CD14-positive monocyte (primary cell): ENCODE measurements at regions not wholly inside any gene's neighbourhood (a gene's known extent, or its start where the extent isn't known, plus 50 kb on each side); places are given as distances from the start of the nearest gene placed in this dataset.

Experiments used
- DNase-seq, 3 donors: peaks; one replicate each; pipeline ENCODE4 v3.0.0-alpha.2; 2011 to 2022
- H2AFZ ChIP-seq: 2 replicates; pipeline ENCODE4 v1.6.0; 2012; ENCODE audit warnings: mild to moderate bottlenecking, low read depth, low read length, inconsistent platforms; ENCODE audit not compliant: insufficient read depth, poor library complexity, severe bottlenecking
- H3K27ac ChIP-seq, 2 donors: 1 replicate in 1 of 2; 2 replicates in 1 of 2; pipeline ENCODE4 v1.5.1; 2012 to 2013; ENCODE audit warnings: low read length in 2 of 2, control low read depth in 1 of 2, inconsistent platforms in 1 of 2, low read depth in 1 of 2, mild to moderate bottlenecking in 1 of 2
- H3K27me3 ChIP-seq, 2 donors: one replicate each; pipeline versions ENCODE4 v1.6.0 to v1.6.1; 2011 to 2013; ENCODE audit warnings: low read length in 2 of 2; ENCODE audit not compliant: control insufficient read depth in 2 of 2, insufficient read depth in 2 of 2
- H3K36me3 ChIP-seq, 2 donors: replicated peaks in 1 of 2; 1 replicate in 1 of 2; 2 replicates in 1 of 2; pipeline versions ENCODE4 v1.5.1 to v1.6.1; 2012 to 2013; ENCODE audit warnings: low read length in 2 of 2, control low read depth in 1 of 2, inconsistent platforms in 1 of 2, mild to moderate bottlenecking in 1 of 2; ENCODE audit not compliant: insufficient read depth in 2 of 2, control insufficient read depth in 1 of 2
- H3K4me1 ChIP-seq, 2 donors: 1 replicate in 1 of 2; 2 replicates in 1 of 2; pipeline versions ENCODE4 v1.5.1 to v1.6.1; 2012 to 2013; ENCODE audit warnings: low read length in 2 of 2, control low read depth in 1 of 2, inconsistent platforms in 1 of 2, mild to moderate bottlenecking in 1 of 2, moderate library complexity in 1 of 2; ENCODE audit not compliant: insufficient read depth in 2 of 2, control insufficient read depth in 1 of 2
- H3K4me2 ChIP-seq: replicated peaks from 2 replicates; pipeline ENCODE3; 2012; ENCODE audit warnings: low read length, moderate library complexity, mild to moderate bottlenecking; ENCODE audit not compliant: poor library complexity, severe bottlenecking; ENCODE audit errors: extremely low read depth
- H3K4me3 ChIP-seq, 3 experiments: fragments of 200-600 bp in 1 of 3; sonication (generic) in 1 of 3; replicated peaks in 1 of 3; 1 replicate in 2 of 3; 2 replicates in 1 of 3; pipeline ENCODE4 v1.5.1; 2011 to 2013; ENCODE audit warnings: low read length in 3 of 3, mild to moderate bottlenecking in 3 of 3, control low read depth in 2 of 3, low read depth in 2 of 3, inconsistent platforms in 1 of 3, moderate library complexity in 1 of 3
- H3K79me2 ChIP-seq: 2 replicates; pipeline ENCODE4 v1.6.0; 2012; ENCODE audit warnings: mild to moderate bottlenecking, control low read depth, inconsistent platforms, low read length, moderate library complexity; ENCODE audit not compliant: insufficient read depth
- H3K9ac ChIP-seq: 2 replicates; pipeline ENCODE4 v1.6.0; 2017; ENCODE audit warnings: low read length, mild to moderate bottlenecking; ENCODE audit not compliant: insufficient read depth, poor library complexity, severe bottlenecking
- H3K9me3 ChIP-seq, 2 donors: replicated peaks in 1 of 2; 1 replicate in 1 of 2; 2 replicates in 1 of 2; pipeline versions ENCODE4 v1.5.1 to v1.6.1; 2012 to 2013; ENCODE audit warnings: low read length in 2 of 2, control low read depth in 1 of 2; ENCODE audit not compliant: control insufficient read depth in 1 of 2, insufficient read depth in 1 of 2
- H4K20me1 ChIP-seq: 2 replicates; pipeline ENCODE4 v1.6.0; 2012; ENCODE audit warnings: mild to moderate bottlenecking, low read length, control low read depth, moderate library complexity; ENCODE audit not compliant: insufficient read depth
- H3K27ac Mint-ChIP-seq, 7 donors: one replicate each; pipeline ENCODE4 v1.8.0; 2020; ENCODE audit warnings: mild to moderate bottlenecking in 7 of 7, mixed read lengths in 7 of 7, moderate library complexity in 6 of 7, inconsistent platforms in 2 of 7
- H3K27me3 Mint-ChIP-seq, 3 donors: one replicate each; pipeline ENCODE4 v1.8.0; 2021 to 2022; ENCODE audit warnings: low read depth in 3 of 3, mild to moderate bottlenecking in 3 of 3, mixed read lengths in 3 of 3, moderate library complexity in 3 of 3, inconsistent platforms in 1 of 3
- H3K36me3 Mint-ChIP-seq, 2 donors: one replicate each; pipeline ENCODE4 v1.8.0; 2020; ENCODE audit warnings: mixed read lengths in 2 of 2, inconsistent platforms in 1 of 2, mild to moderate bottlenecking in 1 of 2
- H3K4me1 Mint-ChIP-seq: one replicate; pipeline ENCODE4 v1.8.0; 2020; ENCODE audit warnings: mild to moderate bottlenecking, mixed read lengths
- H3K4me3 Mint-ChIP-seq, 2 donors: one replicate each; pipeline ENCODE4 v1.8.0; 2020; ENCODE audit warnings: mild to moderate bottlenecking in 2 of 2, mixed read lengths in 2 of 2, moderate library complexity in 1 of 2
- H3K9me3 Mint-ChIP-seq, 7 donors: one replicate each; pipeline ENCODE4 v1.8.0; 2020 to 2022; ENCODE audit warnings: mixed read lengths in 7 of 7, mild to moderate bottlenecking in 6 of 7, moderate library complexity in 6 of 7, inconsistent platforms in 2 of 7
- WGBS: methylation state at CpG from one replicate; pipeline ENCODE4 v1.1.5; 2013; ENCODE audit warnings: missing lambda C conversion rate; ENCODE audit not compliant: insufficient coverage; 5-methylcytosine and 5-hydroxymethylcytosine counted together
- intact Hi-C, 2 donors: fragments of 100-400 bp; cut with micrococcal nuclease; formaldehyde crosslinking; loops; one replicate each; pipeline versions ENCODE4 v1.15.0 to v1.15.1; 2023
- TF ChIP-seq, protein P1 (sequence below): fragments of 200-600 bp; IDR thresholded peaks from one replicate; pipeline ENCODE4 v1.8.0; 2022; ENCODE audit warnings: antibody characterized with exemption, mild to moderate bottlenecking

DNA sequence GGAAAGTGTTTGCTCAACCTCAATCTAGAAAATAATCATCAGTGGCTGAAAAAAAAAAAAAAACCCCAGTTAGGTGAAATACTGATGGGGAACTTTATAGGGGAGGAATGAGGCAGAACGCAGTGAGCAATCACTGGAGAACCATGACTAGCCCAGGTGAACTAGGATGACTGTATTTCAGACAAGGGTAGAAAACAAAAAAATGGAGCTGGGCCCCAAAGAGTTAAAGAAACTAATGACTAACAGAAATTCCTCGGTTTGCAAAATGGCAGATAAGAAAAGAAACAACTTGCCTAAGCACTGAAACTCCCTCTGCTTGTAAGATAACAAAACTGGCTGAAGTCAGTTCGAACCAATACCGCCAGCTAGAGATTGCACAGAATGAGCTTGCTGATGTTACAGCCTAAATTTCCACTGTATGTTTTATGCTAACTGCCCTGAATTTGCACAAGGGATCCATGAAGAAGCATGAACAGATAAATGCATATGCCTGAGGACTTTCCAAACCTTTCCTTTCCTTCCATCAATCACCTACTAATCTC is 245.9 kb downstream of the METTL4 start:
- no peaks in the 10 kb centered on the region for H4K20me1 ChIP-seq
- no peaks in the 10 kb centered on the region for H3K36me3 ChIP-seq
- no peak overlapping the region for H3K4me2 ChIP-seq
- no peaks in the 10 kb centered on the region for H3K9me3 ChIP-seq
- Mint-ChIP-seq H3K4me1 (no peaks in the 10 kb centered on the region), H3K27me3 (peaks cover 1 to 13% (median 10%) of the 10 kb centered on the region in 3 donors), H3K9me3 (peaks cover 0 to 5% (median 2%) of the 10 kb centered on the region in 7 donors), H3K27ac (no peak overlapping the region), H3K36me3 (no peaks in the 10 kb centered on the region), H3K4me3 (no peak overlapping the region)
- TF ChIP-seq, protein P1, sequence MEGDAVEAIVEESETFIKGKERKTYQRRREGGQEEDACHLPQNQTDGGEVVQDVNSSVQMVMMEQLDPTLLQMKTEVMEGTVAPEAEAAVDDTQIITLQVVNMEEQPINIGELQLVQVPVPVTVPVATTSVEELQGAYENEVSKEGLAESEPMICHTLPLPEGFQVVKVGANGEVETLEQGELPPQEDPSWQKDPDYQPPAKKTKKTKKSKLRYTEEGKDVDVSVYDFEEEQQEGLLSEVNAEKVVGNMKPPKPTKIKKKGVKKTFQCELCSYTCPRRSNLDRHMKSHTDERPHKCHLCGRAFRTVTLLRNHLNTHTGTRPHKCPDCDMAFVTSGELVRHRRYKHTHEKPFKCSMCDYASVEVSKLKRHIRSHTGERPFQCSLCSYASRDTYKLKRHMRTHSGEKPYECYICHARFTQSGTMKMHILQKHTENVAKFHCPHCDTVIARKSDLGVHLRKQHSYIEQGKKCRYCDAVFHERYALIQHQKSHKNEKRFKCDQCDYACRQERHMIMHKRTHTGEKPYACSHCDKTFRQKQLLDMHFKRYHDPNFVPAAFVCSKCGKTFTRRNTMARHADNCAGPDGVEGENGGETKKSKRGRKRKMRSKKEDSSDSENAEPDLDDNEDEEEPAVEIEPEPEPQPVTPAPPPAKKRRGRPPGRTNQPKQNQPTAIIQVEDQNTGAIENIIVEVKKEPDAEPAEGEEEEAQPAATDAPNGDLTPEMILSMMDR = no peak
- no peaks in the 10 kb centered on the region for H3K4me1 ChIP-seq
- no peak overlapping the region for H3K27ac ChIP-seq
- no peaks in the 10 kb centered on the region for H3K79me2 ChIP-seq
- intact Hi-C loops = no loop called here
- peaks cover 4 to 8% of the 10 kb centered on the region in 2 donors for H3K27me3 ChIP-seq
- H3K4me3 ChIP-seq = no peak overlapping the region
- H2AFZ ChIP-seq = no peak overlapping the region
- DNase-seq = no peak
- 100% methylated on average over 2 of the region's 4 CpGs for WGBS
- no peak overlapping the region for H3K9ac ChIP-seq

DNA sequence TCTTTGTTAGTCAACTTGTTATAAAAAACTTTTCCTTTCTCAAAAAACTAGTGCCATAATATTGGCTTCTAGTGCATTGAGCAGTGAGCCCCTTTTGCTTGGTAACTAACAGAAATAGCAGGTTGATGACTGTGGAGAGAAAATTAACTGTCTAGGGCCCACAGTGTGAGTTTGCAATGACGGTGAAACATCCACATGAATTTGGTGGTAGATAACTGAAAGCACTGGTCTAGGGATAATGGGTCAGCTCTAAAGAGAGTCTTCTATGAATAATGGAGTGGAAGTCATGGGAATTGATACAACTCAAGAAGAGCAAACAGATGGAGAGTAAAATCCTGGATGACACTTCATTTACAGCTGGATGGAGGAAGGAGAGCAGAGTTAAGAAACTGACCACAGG is 245.4 kb downstream of the METTL4 start:
- 91% methylated on average over 1 of the region's 1 CpG for WGBS
- no peak overlapping the region for H2AFZ ChIP-seq
- intact Hi-C loops = no loop called here

More for the DNA sequence above, 245.4 kb downstream of the METTL4 start:
- Mint-ChIP-seq H3K27me3 (peaks cover 2 to 13% (median 10%) of the 10 kb centered on the region in 3 donors), H3K4me1 (no peaks in the 10 kb centered on the region), H3K27ac (no peak overlapping the region), H3K4me3 (no peak overlapping the region), H3K36me3 (no peaks in the 10 kb centered on the region), H3K9me3 (peaks cover 0 to 2% (median 0%) of the 10 kb centered on the region in 7 donors)
- DNase-seq = no peak
- Histone ChIP-seq H3K4me1 (no peaks in the 10 kb centered on the region), H3K27me3 (peaks cover 4 to 10% of the 10 kb centered on the region in 2 donors), H4K20me1 (no peaks in the 10 kb centered on the region), H3K4me3 (no peak overlapping the region), H3K4me2 (no peak overlapping the region), H3K9me3 (no peaks in the 10 kb centered on the region), H3K79me2 (no peaks in the 10 kb centered on the region), H3K9ac (no peak overlapping the region), H3K27ac (no peak overlapping the region), H3K36me3 (no peaks in the 10 kb centered on the region)
- TF ChIP-seq, protein P1 = no peak
